ENCODE measurements at regions not wholly inside any gene's neighbourhood (a gene's known extent, or its start where the extent isn't known, plus 50 kb on each side); places are given as distances from the start of the nearest gene placed in this dataset.

DNA sequence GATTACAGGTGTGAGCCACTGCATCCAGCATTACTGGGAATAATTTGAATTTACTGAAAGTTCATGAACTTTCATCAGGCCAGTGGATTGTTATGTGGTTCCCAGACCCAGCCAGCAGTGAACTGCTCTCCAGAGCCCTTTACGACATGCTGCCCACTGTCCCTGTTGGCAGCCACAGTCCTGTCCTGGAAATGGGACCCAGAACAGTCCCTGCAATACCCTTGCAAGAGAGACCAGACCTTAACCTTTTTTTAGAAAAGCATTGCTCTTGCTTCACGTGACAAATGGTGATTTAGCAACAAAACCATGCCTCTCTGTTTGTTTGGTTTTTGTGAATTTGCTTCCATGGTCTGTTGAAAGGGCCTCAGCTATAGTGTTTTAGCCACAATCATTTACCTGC lies 367.3 kb upstream of the C2CD4B start:
- no peak for DNase-seq (ENCODE audit: low read depth in 4 of 4, low spot score in 1 of 4)

DNA sequence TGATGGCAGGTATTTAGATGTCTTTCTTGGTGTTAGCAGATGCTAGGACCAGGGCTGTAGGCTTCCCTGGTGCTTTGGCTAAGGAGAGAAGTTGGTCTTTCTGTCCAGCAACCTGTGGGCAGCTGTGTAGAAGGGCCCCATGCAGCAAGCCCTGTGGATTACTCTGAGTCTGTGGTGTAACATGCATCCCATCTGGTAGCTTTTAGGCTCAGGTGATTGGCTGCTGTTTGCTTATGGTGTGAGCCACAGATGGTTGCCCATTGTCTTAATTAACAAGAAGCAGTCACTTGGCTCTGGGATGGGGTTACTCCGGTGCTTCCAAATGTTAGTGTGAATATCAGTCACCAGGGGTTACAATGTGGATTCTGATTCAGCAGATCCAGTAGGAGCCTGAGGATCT lies 368.6 kb upstream of the C2CD4B start:
- DNase-seq (ENCODE audit: low read depth in 4 of 4, low spot score in 1 of 4), result no peak

DNA sequence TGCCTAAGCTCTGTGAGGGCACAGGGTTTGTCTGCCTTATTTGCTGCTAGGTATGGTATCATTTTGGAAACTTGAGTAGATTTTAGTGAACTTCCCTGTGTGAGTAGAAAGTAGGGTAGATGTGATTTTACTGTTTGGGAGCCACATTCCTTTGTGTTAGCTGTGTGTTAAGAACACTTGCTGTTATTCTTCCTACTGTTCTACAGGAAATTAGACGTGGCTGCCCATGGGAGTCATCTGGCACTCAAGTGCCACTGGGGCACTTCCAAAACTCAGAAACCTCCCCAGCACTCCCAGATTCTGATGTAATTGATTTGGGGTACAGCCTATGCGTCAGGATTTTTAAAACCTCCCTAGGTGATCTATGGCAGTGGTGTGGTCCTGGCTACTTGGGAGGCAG lies 369.9 kb upstream of the C2CD4B start:
- no peak for DNase-seq (ENCODE audit: low read depth in 4 of 4, low spot score in 1 of 4)

DNA sequence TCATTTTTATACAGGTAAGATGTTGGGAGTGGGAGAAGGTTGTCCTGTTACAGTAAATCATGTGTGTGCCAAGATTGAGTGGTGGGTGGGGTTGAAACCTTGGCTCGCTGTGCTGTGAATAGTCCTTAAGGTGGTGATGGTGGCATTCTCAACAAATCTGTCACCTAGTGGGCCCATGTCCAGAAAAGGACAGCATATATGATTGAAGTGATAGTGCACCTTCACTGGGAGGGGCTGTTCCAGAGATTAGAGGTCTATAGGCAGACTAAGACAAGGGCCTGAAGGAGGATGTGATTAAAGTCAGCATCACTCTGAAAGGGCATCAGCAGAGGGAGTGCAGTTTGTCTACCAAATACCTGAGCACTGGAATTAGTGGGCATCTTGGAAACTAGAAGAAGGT lies 374.2 kb upstream of the C2CD4B start:
- DNase-seq (ENCODE audit: low read depth in 4 of 4, low spot score in 1 of 4), result no peak

DNA sequence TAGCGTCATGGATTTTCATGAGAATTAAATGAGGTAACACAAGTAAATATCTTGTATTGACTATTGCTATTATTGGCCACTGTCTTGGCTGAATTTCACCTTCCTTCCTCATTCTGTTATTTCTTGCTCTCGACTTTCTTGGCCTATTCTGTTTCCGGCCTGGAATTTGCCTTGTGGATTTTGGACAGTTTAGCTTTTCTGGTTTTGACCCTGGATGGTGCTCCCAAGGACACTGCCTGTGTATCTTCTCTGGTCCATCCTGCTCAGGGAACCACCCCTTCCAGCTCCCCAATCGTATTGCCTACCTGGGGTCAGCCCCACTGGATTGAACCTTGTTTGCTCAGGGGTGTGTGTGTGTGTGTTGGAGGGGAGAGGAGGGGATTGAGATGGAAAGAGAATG lies 376.2 kb upstream of the C2CD4B start:
- no peak for DNase-seq (ENCODE audit: low read depth in 4 of 4, low spot score in 1 of 4)

DNA sequence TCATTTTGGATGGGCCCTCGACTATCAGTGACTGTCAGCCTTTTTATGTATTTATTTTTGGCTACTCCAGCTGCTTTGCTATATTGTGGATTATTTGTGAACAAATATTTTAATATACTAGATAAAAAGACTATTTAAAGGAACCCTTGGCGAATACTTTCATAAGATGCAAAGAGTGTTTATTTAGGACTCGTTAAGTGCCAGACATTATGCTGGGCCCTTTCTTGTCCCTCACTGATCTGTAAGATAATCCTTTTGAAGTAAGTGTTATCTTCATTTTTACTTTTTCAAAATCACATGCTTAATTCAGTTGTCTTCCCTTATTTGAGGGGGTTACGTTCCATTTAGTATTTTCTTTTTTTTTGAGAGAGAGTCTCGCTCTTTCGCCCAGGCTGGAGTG lies 376.8 kb upstream of the C2CD4B start:
- DNase-seq (ENCODE audit: low read depth in 4 of 4, low spot score in 1 of 4), result no peak

DNA sequence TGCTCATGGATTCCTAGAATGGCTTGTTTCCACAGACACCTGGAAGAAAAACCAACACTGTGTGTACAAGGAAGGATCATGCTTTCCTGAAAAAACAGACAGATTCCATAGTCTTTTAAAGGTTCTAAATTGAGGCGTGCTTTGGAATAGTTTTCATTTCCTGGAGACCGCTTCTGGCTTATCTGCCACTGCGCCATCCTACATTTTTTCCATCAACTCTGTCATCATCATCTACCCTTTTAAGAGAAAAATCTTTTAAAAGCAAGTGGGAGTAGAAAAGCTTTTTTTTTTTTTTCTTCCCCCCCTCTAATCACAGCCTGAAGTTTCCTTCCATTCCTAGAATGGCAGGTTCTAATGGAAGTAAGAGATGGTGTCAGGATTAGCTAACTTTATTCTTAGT lies 379.4 kb upstream of the C2CD4B start:
- DNase-seq (ENCODE audit: low read depth in 4 of 4, low spot score in 1 of 4), result no peak

DNA sequence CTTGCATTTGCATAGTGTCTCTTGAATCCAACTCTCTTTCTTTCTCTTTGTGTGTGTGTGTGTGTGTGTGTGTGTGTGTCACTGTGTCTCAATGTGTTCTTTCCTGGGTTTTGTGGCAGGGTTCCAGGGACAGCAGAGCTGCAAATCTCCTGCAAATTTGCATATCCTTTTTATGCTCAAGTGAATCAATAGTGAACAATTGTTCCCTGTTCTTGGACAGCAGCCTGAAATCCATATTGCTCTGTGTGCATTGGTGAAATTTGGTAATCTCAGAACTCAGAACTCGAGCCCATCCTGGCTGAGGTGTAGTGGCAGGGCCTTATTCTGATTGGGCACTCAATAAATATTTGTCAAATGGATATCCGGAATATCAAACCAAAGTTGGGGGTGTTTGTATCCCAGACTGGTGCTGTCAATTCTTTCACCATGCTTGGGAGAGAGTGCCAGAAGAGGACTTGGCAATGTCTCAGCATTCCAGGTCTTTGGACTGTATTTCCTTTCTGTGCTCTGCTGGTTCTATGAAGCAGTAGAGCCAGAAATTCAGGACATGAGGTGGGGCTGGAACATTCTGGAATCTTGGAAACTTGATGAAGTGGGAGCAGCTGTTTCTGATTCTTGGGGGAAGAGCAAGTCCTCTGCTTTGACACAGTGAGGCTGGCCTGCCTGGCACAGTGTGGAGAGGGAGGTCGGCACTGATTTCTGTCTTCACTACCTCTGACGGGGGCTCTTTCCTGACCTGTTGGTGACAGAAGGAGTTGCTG lies 380.6 kb upstream of the C2CD4B start:
- no peak for DNase-seq (ENCODE audit: low read depth in 4 of 4, low spot score in 1 of 4)

DNA sequence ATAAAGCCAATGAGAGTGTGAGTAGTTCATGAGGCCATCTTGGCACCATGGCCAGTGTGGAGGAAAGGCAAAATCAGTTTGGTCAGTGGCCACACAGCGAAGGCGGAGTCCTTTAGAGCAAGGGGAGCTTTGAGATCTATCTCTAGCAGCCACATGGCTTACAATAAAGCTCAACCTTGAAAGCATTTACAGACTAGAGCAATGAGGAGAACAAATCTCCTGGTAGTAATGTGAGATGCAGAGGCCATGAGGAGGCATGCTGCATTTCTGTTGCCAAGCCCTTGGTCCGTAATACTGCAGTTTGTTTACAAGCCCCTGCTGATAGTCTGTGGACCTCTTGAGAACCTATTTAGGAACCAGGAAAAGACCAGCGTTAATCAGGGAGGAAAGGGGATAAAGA lies 381.5 kb upstream of the C2CD4B start:
- DNase-seq (ENCODE audit: low read depth in 4 of 4, low spot score in 1 of 4), result no peak

DNA sequence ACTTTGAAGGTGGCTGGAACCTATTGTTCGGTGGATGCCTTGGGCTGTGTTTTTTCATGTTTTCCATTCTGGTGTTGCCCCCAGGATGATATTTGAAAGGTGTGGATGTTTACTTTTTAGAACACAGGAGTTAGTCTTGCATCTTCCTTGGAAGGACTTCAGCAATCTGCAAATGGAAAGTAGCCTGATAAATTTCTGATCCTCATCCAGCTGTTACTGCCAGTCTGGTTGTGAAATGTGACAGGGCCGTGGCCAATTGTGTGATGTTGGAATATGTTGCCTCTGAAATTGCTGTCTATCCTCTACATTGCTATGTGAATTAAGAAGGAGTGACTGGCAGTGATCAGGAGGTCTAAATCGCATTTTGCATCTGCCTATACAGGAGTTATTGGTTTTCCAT lies 382.5 kb upstream of the C2CD4B start:
- DNase-seq (ENCODE audit: low read depth in 4 of 4, low spot score in 1 of 4), result no peak

DNA sequence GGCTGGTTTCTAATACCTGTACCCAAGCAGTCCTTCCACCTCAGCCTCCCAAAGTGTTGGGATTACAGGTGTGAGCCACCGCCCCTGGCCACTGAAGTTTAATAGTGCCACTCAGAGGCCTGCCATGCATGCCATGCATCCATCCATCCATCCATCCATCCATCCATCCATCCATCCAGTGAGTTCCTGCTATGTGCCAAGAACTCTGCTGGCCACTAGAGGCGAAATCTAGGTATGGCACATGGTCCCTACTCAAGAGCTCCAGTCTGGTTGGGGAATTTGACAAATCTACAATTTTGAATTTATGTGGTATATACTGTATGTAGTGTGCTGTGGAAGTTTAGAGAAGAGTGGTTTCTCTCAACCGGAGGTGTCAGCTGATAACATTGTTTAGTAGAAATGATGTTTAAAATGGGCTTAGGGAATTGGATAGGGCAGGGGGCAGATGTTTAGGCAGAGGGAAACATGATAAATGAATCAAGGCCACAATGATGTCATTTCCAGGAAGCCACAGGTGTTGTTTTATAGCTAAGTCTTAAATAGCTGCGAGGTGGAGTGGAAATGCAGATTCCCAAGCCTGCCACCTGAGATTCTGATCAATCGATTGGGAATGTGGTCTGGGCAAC lies 384.4 kb upstream of the C2CD4B start:
- no peak for DNase-seq (ENCODE audit: low read depth in 4 of 4, low spot score in 1 of 4)

DNA sequence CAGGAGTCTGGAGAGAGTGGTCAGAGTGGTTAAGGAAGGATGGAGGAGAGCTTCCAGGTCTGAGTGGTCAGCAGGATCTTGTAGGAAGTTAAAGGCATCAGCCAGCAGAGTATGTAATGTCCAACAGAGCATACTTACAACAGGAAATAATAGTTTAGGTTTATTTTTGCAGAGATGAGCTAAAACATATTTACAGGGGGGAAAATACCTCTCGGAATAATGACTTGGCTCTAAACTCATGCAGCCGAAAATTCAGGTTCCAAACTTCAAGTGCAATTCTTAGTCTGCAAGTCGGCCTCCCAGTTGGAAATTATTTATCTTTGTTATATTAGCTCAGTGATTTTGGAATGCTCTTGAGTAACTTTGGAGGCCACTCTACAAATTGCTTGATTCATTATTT lies 385.0 kb upstream of the C2CD4B start:
- DNase-seq (ENCODE audit: low read depth in 4 of 4, low spot score in 1 of 4), result no peak

DNA sequence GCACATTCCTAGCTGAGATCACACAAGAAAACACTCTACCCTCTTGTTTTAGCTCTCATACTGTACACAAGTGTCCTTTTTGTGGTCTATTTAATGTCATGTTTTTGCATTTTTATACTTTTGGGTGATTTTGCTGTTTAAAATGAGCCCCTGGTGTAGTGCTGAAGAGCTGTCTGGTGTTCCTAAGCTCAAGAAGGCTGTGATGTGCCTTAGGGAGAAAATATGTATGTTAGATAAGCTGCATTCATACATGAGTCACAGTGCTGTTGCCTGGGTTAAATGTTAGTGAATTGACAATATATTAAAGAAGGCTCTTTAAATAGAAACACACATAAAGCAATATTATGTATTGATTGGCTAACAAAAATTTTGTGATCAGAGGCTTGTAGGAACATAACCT lies 387.4 kb upstream of the C2CD4B start:
- no peak for DNase-seq (ENCODE audit: low read depth in 4 of 4, low spot score in 1 of 4)

DNA sequence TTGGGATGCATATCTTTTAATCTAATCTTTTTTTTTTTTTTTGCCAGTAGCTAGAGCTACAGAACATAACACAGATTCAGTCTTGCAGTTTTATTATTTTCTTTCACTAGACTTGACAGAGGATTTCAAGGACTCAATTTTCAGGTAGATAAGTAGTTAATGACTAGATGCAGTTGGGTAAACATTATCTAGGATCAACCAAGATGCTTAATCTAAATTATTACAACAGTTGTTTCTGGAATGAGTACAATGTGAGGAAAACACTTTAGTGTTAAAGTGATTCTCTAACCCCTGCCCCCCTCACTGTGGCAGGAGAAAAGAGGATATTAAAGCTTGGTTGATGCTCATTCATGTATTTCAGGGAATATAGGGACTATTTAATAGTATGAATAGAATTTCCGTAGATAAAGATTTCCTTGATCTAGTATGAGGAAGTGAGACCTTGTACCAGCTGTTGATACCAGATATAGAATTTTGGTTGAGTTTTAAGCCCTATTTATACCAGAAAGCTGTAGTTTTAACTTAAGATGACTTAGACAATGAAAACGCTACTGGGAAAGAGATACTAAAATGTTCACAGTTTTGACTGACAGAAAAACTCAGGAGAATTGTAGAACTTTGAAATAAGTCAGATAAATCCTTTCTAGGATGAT lies 389.0 kb upstream of the C2CD4B start:
- DNase-seq (ENCODE audit: low read depth in 4 of 4, low spot score in 1 of 4), result no peak

DNA sequence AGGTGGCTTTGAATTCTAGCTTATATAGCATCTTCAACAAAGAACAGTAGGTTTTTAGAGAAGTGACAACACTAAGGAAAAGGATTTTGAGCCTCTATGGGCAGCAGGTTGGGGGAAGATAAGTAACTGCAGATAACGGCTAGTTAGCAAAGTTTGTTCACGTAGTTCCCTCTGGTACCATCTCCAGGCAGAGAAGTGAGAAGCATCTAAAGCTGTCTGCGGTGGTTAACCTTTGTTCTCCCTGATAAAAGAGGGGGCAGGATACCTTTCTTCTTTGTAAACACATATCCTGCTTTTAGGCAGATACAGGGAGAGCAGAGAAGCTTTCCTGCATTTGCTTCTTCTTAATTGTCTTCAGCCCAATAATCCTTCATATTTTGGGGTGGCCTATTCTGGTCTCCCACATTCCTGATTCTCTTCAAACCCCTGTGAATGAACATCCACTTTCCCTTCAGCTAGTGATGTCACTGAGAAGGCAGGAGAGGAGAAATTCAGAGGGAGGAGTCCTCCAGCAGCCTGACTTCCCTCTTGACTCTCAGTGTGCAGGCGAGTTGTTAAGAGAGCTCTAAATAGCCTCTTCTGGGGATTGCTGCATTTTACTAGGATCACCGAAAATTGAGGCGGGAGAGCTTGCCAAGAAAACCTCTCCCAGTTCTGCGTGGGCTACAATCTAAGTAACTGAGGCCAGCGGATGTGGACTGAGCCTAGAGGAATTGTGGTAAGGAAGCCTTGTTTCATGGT lies 393.7 kb upstream of the C2CD4B start:
- no peak for DNase-seq (ENCODE audit: low read depth in 4 of 4, low spot score in 1 of 4)

DNA sequence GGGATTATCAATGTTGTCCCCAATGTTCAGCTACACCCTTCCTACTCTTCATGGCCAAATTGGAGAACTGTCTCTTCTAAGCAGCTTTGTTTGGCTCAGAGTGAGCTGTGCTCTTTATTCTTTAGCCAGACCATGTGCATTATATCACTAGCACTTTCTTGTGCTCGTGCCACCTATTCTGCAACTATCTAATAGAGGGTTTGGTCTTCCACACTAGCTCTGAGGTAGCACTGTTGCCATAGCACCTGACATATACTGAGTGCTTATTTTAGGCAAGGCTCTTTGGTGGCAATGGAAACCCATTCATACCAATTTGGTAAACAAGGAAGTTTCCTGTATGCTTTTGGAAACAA lies 394.3 kb upstream of the C2CD4B start:
- no peak for DNase-seq (ENCODE audit: low read depth in 4 of 4, low spot score in 1 of 4)

DNA sequence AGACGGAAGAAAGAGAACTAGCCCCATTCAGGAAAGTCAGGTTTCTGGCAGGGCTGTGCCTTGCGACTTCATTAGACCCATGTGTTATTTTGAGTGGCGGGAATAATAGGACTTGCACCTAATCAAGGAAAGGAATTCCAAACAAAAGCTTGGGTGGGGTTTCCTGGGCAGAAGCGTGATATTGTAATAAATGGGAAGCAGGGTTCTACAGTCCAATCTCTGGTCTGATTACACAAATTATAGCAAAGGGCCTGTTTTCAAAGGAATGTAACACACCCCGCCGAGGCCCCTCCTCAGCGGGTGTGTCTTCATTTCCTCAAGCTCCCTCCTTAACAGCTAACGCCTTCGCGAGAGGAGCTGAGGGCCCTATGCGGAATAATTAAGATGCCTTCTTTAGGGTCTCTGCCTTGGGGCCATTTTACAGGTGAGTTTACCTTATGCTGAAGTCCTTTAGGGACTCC lies 396.0 kb upstream of the C2CD4B start:
- DNase-seq (ENCODE audit: low read depth in 4 of 4, low spot score in 1 of 4), result no peak

DNA sequence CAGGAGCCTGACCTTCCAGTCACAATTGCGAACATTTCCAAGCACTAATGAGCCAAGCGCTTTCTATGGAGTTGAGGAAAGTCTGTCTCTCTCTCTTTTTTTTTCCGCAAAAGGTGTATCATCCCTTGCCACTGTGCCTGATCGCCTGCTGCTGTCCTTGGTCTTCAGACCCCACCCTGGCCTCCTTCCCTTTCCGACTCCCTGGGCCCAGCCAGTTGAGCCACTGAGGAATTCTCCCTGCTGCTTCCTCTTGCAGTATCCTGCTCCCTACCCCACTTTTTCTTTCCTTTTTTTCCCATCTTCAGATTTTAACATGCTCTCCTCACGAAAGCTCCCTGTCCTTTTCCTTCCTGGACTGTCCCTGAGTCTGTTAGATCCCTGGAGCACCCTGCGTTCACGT lies 396.5 kb upstream of the C2CD4B start:
- DNase-seq (ENCODE audit: low read depth in 4 of 4, low spot score in 1 of 4), result no peak

DNA sequence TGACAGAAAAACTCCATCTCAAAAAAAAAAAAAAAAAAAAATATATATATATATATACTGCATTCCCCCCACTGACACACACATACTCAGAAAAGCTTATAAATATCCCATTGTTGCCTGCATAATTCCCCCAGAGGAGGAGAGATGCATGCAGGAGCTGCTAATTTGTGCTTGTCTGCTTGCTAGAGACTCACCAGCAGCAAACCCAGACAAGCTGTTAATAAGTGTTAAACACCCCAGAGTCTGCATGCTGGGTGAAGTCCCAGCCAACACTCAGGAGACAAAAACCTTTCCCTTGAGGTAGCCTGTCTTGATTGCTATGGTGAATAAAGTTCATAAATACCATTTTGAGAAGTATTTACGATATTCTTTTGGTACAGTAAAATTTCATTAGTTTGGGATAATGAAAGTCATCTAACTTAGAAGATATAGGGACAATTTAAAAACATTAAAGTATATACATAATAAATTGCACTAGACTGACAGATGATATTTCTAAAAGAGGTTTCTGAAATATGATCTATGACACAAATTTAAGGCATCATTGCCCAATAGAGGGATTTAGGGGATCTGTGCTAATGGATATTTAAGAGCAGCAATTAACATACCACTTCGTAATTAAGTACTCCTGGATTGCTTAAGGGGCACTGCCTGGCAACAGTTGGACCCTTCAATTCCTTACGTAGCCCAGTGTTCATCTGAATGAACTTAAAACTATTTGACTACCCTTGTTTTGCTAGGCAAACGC lies 400.0 kb upstream of the C2CD4B start:
- DNase-seq (ENCODE audit: low read depth in 4 of 4, low spot score in 1 of 4), result no peak

DNA sequence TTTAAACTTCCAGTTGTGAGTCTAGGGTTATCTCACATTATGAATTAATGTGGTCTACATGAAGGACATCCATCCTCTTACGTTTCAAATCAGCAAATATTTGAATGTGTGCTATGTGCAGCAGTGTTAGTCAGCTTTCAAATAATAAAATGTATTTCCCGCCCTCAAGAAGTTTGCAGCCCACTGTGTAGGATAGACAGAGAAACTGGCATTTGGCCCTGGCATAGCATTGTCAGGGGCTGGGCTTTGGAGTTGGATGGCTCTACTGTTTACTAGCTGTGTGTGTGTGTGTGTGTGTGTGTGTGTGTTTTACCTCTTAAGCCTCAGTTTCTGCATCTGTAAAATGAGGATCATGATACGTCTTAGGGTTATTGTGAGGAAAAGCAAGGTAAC lies 400.5 kb upstream of the C2CD4B start:
- no peak for DNase-seq (ENCODE audit: low read depth in 4 of 4, low spot score in 1 of 4)

DNA sequence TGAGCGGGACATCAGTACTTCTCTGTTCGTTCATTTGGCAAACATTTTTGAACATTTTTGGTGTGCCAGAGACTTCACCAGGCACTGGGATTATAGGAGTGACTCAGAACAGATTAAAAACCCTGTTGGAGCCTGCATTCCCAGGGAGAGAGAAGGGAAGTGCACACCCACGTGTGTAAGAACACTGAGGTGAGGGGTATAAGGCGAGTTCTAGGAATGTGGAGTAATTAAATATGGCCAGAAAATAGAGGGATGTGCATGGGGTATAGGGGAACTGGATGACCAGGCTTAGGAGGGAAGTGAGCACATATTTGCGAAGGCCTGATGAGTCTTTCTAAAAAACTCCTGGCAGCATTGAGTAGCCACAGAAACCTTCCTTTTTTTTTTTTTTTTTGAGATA lies 401.2 kb upstream of the C2CD4B start:
- no peak for DNase-seq (ENCODE audit: low read depth in 4 of 4, low spot score in 1 of 4)

Data from stimulated activated CD4-positive, alpha-beta T cell treated with anti-CD3 and anti-CD28 coated beads, Interleukin-1b, Interleukin-23, amount 100 ng/mL, for 24 hours (primary cell).